PFSK-1 (cell line): ENCODE measurements at regions not wholly inside any gene's neighbourhood (a gene's known extent, or its start where the extent isn't known, plus 50 kb on each side); places are given as distances from the start of the nearest gene placed in this dataset.

Experiments used
- FOXP2 ChIP-seq: optimal IDR thresholded peaks from 2 replicates; pipeline ENCODE3; 2011; ENCODE audit warnings: borderline replicate concordance, control low read depth, inconsistent platforms; ENCODE audit not compliant: insufficient read depth; ENCODE audit errors: extremely low read length, extremely low read depth
- POLR2AphosphoS5 ChIP-seq: IDR thresholded peaks from 2 replicates; pipeline ENCODE4 v1.6.1; 2012; ENCODE audit warnings: low read depth, mild to moderate bottlenecking, control low read depth, low read length, moderate library complexity
- REST ChIP-seq, 2 experiments: IDR thresholded peaks; 2 replicates each; pipeline versions ENCODE4 v1.6.1 to v1.8.0; 2011 to 2012; ENCODE audit warnings: low read depth in 2 of 2, low read length in 2 of 2, control low read depth in 1 of 2, inconsistent platforms in 1 of 2, mild to moderate bottlenecking in 1 of 2, moderate library complexity in 1 of 2; ENCODE audit not compliant: insufficient read depth in 1 of 2
- SIN3A ChIP-seq: IDR thresholded peaks from 2 replicates; pipeline ENCODE4 v1.6.1; 2012; ENCODE audit warnings: mild to moderate bottlenecking, low read length, moderate library complexity, borderline replicate concordance; ENCODE audit not compliant: insufficient read depth
- TAF1 ChIP-seq: IDR thresholded peaks from 2 replicates; pipeline ENCODE4 v1.6.1; 2012; ENCODE audit warnings: low read length, control low read depth, borderline replicate concordance; ENCODE audit not compliant: insufficient read depth

GRCh38 chr6:115759051-115759450 lies 301.6 kb downstream of the FRK start:
- TF ChIP-seq TAF1 (no peak), REST (IDR thresholded peaks at IDR 0.05; ENCODE audit: insufficient read depth in 1 of 2, low read depth in 2 of 2, low read length in 2 of 2) (no peak), POLR2AphosphoS5 (no peak), SIN3A (no peak), FOXP2 (no peak)
